Kidney tubule cell (primary cell): ENCODE measurements at regions not wholly inside any gene's neighbourhood (a gene's known extent, or its start where the extent isn't known, plus 50 kb on each side); places are given as distances from the start of the nearest gene placed in this dataset.
"Not testable (repeated sequence)": the region's sequence is repeated elsewhere in the genome, so short reads cannot be mapped to it uniquely, and the experiment has no call there.

Experiments
- DNase-seq: peaks from one replicate; pipeline ENCODE4 v3.0.0-alpha.2; 2018; ENCODE audit warnings: low spot score

GRCh38 chr4:74505355-74505978, 60.5 kb downstream of the AREG start:
- DNase-seq: peak; percentile 64

GRCh38 chr4:74509363-74509762, 64.4 kb downstream of the AREG start:
- DNase-seq: not testable (repeated sequence)

GRCh38 chr4:74516303-74516702, 71.4 kb downstream of the AREG start:
- DNase-seq: no peak

DNA sequence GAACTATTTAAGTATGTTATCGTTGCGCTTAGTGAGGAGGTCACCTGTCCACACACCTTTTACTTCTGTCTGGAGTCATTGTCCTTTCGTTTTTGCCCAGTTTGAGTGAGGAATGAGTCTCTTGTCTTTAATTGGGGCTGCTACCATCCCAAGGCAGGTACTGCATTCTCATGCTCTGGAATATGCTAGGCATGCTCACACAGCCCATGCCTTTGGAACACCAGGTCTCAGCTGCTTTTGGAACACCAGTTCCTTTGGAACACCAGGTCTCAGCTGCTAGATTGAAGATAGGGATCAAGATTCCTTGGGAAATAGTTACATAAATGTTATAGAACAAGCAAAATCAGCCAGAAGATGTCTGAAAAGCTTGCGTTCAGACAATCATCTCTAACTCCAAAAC, 73.1 kb downstream of the AREG start:
- DNase-seq: no peak

GRCh38 chr4:74522251-74522991, 77.5 kb downstream of the AREG start:
- no peak for DNase-seq

- no peak for DNase-seq
Observed at GRCh38 chr4:74523096-74523495, 78.2 kb downstream of the AREG start.

- no peak for DNase-seq
Observed at GRCh38 chr4:74524985-74525384, 80.0 kb downstream of the AREG start.

DNA sequence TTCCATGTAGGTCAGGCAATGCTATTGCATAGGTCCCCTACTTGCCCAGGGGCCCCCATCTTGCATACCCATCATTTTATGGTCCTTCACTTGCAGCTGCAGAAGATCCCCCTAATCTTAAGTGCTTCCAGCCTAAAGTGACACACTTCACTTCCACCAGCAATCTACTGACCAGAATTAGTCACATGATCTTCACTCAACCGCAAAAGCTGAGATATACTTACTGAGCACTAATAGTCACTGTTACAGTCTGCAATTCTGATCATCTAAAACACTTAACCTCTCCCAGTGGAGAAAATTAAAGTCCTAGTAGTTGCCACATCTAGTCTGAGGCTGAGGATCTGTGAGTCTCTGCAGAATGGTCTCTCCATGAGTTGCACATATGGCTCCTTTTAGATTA, 82.1 kb downstream of the AREG start:
- peak; percentile 61 for DNase-seq

GRCh38 chr4:74528178-74528577, 83.2 kb downstream of the AREG start:
- no peak for DNase-seq

- no peak for DNase-seq
Observed at GRCh38 chr4:74529284-74530041, 84.5 kb downstream of the AREG start.

- peak; percentile 83 for DNase-seq
Observed at GRCh38 chr4:74531963-74532794, 87.2 kb downstream of the AREG start.

DNA sequence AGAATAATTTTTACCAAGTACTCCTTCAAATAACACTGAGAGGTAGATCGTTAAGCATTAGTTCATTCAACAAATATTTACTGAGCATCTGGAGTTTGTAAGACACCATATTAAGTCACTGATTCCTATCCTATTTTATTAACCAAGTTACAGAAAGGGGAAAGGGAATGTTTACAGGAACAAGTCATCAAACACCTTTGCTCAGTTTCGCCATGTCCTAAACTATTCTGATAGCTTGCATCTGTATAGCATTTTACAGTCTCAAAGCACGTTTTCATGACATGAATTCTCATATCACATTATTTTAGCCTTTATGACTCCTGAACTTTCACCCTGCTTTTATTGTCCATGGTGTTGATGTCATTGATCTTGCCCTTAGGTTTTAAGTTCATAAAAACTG, 89.2 kb downstream of the AREG start:
- no peak for DNase-seq

DNA sequence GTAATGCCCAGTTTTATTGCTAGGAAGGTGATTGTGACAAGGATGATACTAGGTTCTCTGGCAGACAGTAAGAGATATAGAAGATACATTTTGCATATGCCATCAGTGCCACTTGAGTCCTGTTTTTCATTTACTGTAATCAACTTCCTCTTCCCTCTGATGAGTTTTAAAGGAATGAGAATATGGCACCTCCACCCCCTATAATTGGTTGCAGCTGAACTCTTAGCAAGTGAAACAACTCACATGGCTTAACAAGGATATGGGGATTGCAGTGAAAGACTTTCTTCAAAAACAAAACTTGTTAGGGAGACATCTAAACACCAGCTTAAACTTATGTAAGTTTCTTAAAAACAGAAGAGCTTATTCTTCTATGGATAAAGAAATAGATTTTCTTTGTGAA, 90.0 kb downstream of the AREG start:
- DNase-seq: no peak

GRCh38 chr4:74535512-74535911, 90.6 kb downstream of the AREG start:
- DNase-seq: no peak

DNA sequence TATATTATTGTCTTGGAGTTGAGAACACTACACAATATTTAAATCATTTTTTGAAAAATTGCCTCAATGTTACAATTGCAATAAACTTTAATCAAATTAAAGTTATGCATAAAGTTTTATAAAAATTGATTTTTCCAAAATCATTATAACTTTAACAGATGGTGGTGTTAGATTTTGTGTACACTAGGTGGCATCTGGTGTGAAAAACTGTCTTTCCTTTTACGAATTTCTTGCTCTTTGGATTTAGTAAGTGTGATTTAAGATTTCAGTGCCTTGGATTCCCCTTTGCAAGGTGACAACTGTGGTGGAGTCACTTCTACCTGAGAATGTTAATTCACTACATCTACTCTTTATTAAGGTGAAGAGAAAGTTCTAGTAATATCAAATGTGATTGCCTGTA, 91.6 kb downstream of the AREG start:
- DNase-seq: peak; percentile 39

- DNase-seq: peak; percentile 36
Observed at GRCh38 chr4:74537459-74537858, 92.5 kb downstream of the AREG start.

- DNase-seq: peak; percentile 87
Observed at GRCh38 chr4:74539044-74539790, 94.3 kb downstream of the AREG start.

- peak; percentile 80 for DNase-seq
Observed at GRCh38 chr4:74540193-74540592, 95.3 kb downstream of the AREG start.

GRCh38 chr4:74541667-74542066, 96.7 kb downstream of the AREG start:
- no peak for DNase-seq

DNA sequence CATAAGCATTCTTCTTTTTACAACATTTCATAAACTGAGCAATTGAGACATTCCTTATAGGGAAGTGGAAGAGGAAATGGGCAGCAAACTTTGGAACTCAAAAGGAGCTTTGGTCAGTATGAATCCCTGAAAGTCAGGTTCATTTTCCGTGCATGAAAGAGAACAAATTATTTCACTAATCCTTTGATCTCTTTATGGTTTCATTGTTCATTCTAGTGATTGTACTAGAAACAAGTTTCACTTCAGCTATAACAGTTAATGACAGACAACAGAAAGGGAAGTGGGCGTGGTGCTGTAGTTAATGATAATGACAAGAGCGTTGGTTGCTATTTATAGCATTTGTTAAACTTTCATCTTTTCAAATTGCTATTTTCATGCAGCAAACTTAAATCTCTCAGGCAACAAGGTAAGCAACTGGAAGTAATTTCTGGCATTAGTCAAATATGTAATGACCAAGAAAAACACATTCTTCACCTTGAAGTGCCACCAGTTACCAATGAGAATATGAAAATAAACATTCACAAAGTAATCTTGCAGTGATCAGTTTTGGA, 98.4 kb downstream of the AREG start:
- peak; percentile 75 for DNase-seq

DNA sequence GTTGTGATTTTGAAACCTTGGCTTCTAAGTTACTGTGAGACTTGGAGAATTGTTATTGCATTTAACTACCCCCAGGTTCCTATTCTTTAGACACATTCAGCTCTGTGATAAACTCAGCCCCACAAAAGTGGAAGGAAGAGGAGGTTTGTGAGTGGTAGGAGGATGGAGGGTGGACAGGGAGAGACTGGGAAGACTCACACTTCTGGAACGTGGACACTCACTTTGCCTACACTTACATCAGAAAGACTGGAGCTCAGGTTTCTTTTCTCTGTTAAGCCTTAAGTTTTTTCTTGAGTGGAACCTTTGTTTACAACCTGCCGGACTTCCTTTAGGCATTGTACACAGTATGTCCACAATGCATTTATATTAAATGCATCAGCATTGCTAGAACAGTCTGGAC, 99.0 kb downstream of the AREG start:
- DNase-seq: peak; percentile 62
